ENCODE measurements at regions not wholly inside any gene's neighbourhood (a gene's known extent, or its start where the extent isn't known, plus 50 kb on each side); places are given as distances from the start of the nearest gene placed in this dataset.

DNA sequence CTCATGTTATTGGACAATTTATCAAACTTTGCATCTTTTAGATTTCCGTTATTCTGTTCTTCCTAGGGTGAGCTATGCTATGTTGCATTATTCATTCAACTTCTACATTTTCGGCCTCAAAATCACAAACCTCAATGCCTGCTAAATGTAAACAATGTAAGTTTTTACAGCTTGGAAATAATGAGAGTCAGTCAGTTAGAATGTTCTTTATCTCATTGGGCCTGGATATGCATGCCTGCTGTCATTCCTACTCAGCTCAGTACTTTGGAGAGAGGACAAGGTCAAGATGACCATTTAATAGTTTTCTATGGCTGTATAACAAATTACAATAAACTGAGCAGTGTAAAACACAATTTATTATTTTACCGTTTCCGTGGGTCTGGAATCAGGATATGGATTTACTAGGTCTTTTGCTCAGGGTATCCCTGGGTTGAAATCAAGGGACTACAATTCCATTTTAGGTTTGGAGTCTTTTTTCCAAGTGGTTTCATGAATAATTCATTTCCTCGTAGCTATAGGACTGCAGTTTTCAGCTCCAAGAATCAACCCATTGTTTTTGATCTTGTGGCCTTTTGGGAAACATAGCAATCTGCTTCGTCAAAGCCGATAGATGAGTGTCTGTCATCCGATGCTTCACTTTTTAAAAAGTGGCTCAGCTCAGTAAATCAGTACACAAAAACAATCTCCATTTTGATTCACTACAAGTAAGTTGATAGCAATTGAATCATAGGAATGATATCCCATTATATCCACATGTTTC lies 1143.2 kb upstream of the CDH6 start:
- intact Hi-C loops (cut with DNase I, micrococcal nuclease): no loop called here
- Mint-ChIP-seq H3K36me3 (ENCODE audit: low read depth) (no peaks in the 10 kb centered on the region), H3K27me3 (no peaks in the 10 kb centered on the region), H3K27ac (no peak overlapping the region), H3K4me3 (no peak overlapping the region), H3K4me1 (ENCODE audit: low read depth) (no peaks in the 10 kb centered on the region), H3K9me3 (peaks cover 8% of the 10 kb centered on the region)
- Histone ChIP-seq H3K36me3 (ENCODE audit: insufficient read depth, low read length) (no peaks in the 10 kb centered on the region), H3K4me3 (ENCODE audit: low read length) (no peak overlapping the region), H3K27me3 (ENCODE audit: control insufficient read depth in 1 of 2, insufficient read depth in 2 of 2, low read length in 2 of 2) (no peaks in the 10 kb centered on the region), H3K4me1 (ENCODE audit: insufficient read depth, low read length) (no peaks in the 10 kb centered on the region), H3K27ac (ENCODE audit: low read depth in 1 of 2, low read length in 2 of 2) (no peak overlapping the region), H3K9me3 (ENCODE audit: control insufficient read depth in 1 of 2, insufficient read depth in 1 of 2, low read length in 2 of 2) (peaks cover under 1 to 5% of the 10 kb centered on the region in 2 experiments)
- TF ChIP-seq, protein P1, sequence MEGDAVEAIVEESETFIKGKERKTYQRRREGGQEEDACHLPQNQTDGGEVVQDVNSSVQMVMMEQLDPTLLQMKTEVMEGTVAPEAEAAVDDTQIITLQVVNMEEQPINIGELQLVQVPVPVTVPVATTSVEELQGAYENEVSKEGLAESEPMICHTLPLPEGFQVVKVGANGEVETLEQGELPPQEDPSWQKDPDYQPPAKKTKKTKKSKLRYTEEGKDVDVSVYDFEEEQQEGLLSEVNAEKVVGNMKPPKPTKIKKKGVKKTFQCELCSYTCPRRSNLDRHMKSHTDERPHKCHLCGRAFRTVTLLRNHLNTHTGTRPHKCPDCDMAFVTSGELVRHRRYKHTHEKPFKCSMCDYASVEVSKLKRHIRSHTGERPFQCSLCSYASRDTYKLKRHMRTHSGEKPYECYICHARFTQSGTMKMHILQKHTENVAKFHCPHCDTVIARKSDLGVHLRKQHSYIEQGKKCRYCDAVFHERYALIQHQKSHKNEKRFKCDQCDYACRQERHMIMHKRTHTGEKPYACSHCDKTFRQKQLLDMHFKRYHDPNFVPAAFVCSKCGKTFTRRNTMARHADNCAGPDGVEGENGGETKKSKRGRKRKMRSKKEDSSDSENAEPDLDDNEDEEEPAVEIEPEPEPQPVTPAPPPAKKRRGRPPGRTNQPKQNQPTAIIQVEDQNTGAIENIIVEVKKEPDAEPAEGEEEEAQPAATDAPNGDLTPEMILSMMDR (IDR thresholded peaks at IDR 0.05): no peak
- ChIA-PET POLR2A (no interaction called here), CTCF (no interaction called here)
- ATAC-seq (ENCODE audit: poor library complexity) (no peak), DNase-seq (no peak)

- H3K27ac ChIP-seq (ENCODE audit: low read depth in 1 of 2, low read length in 2 of 2): no peak overlapping the region
- ChIA-PET POLR2A (no interaction called here), CTCF (no interaction called here)
- H3K4me3 ChIP-seq (ENCODE audit: low read length): no peak overlapping the region
- Mint-ChIP-seq H3K27me3 (no peaks in the 10 kb centered on the region), H3K4me3 (no peak overlapping the region), H3K36me3 (ENCODE audit: low read depth) (no peaks in the 10 kb centered on the region), H3K27ac (no peak overlapping the region), H3K4me1 (ENCODE audit: low read depth) (no peaks in the 10 kb centered on the region), H3K9me3 (peaks cover 9% of the 10 kb centered on the region)
- H3K36me3 ChIP-seq (ENCODE audit: insufficient read depth, low read length): no peaks in the 10 kb centered on the region
- no peaks in the 10 kb centered on the region for H3K4me1 ChIP-seq (ENCODE audit: insufficient read depth, low read length)
- H3K9me3 ChIP-seq (ENCODE audit: control insufficient read depth in 1 of 2, insufficient read depth in 1 of 2, low read length in 2 of 2): peaks cover 0 to 15% of the 10 kb centered on the region in 2 experiments
- intact Hi-C loops (cut with DNase I, micrococcal nuclease): no loop called here
- no peak for ATAC-seq (ENCODE audit: poor library complexity)
- no peaks in the 10 kb centered on the region for H3K27me3 ChIP-seq (ENCODE audit: control insufficient read depth in 1 of 2, insufficient read depth in 2 of 2, low read length in 2 of 2)
- TF ChIP-seq, protein P1 (IDR thresholded peaks at IDR 0.05): no peak
- DNase-seq: no peak
Measured at GRCh38 chr5:30042677-30043076, 1150.8 kb upstream of the CDH6 start.

GRCh38 chr5:30041831-30042385 lies 1151.6 kb upstream of the CDH6 start:
- CTCF ChIA-PET: no interaction called here
- H3K4me3 ChIP-seq (ENCODE audit: low read length): no peak overlapping the region
- intact Hi-C loops (cut with DNase I, micrococcal nuclease): no loop called here
- H3K27ac Mint-ChIP-seq: no peak overlapping the region
- TF ChIP-seq, protein P1 (IDR thresholded peaks at IDR 0.05): no peak
- POLR2A ChIA-PET: no interaction called here
- no peaks in the 10 kb centered on the region for H3K4me1 ChIP-seq (ENCODE audit: insufficient read depth, low read length)
- no peaks in the 10 kb centered on the region for H3K36me3 ChIP-seq (ENCODE audit: insufficient read depth, low read length)
- no peaks in the 10 kb centered on the region for H3K4me1 Mint-ChIP-seq (ENCODE audit: low read depth)
- no peaks in the 10 kb centered on the region for H3K27me3 Mint-ChIP-seq
- peaks cover 9% of the 10 kb centered on the region for H3K9me3 Mint-ChIP-seq
- peaks cover 0 to 15% of the 10 kb centered on the region in 2 experiments for H3K9me3 ChIP-seq (ENCODE audit: control insufficient read depth in 1 of 2, insufficient read depth in 1 of 2, low read length in 2 of 2)
- no peak overlapping the region for H3K4me3 Mint-ChIP-seq
- H3K27me3 ChIP-seq (ENCODE audit: control insufficient read depth in 1 of 2, insufficient read depth in 2 of 2, low read length in 2 of 2): no peaks in the 10 kb centered on the region
- ATAC-seq (ENCODE audit: poor library complexity): no peak
- no peaks in the 10 kb centered on the region for H3K36me3 Mint-ChIP-seq (ENCODE audit: low read depth)
- no peak overlapping the region for H3K27ac ChIP-seq (ENCODE audit: low read depth in 1 of 2, low read length in 2 of 2)
- DNase-seq: no peak

Data from CD4-positive, alpha-beta T cell (primary cell).